Loucy (cell line): ENCODE measurements at regions not wholly inside any gene's neighbourhood (a gene's known extent, or its start where the extent isn't known, plus 50 kb on each side); places are given as distances from the start of the nearest gene placed in this dataset.

Experiments
- H2AFZ ChIP-seq: fragments of 200-600 bp; sonication (generic); 2 replicates; pipeline ENCODE4 v1.6.0; 2016; ENCODE audit warnings: antibody characterized with exemption, mild to moderate bottlenecking, low read length, moderate library complexity
- H3F3A ChIP-seq: fragments of 200-600 bp; 2 replicates; pipeline ENCODE4 v1.6.0; 2016; ENCODE audit warnings: antibody characterized with exemption, low read depth, mild to moderate bottlenecking
- H3K27me3 ChIP-seq: fragments of 200-600 bp; sonication (generic); 2 replicates; pipeline ENCODE4 v1.6.1; 2014; ENCODE audit warnings: low read length, mild to moderate bottlenecking; ENCODE audit not compliant: insufficient read depth, poor library complexity, severe bottlenecking
- H3K36me3 ChIP-seq: fragments of 200-600 bp; sonication (generic); 2 replicates; pipeline ENCODE4 v1.6.1; 2016; ENCODE audit warnings: low read length; ENCODE audit not compliant: insufficient read depth
- H3K4me1 ChIP-seq: fragments of 200-600 bp; sonication (generic); 2 replicates; pipeline ENCODE4 v1.5.1; 2014; ENCODE audit warnings: low read length, mild to moderate bottlenecking; ENCODE audit not compliant: insufficient read depth, poor library complexity, severe bottlenecking
- H3K4me2 ChIP-seq: fragments of 200-600 bp; sonication (generic); 2 replicates; pipeline ENCODE4 v1.6.0; 2014; ENCODE audit warnings: antibody characterized with exemption, low read length, low read depth, mild to moderate bottlenecking; ENCODE audit not compliant: poor library complexity, severe bottlenecking
- H3K4me3 ChIP-seq: fragments of 200-600 bp; sonication (generic); 2 replicates; pipeline ENCODE4 v1.5.1; 2014; ENCODE audit warnings: low read length, mild to moderate bottlenecking, mixed read lengths; ENCODE audit not compliant: poor library complexity, severe bottlenecking
- H3K79me2 ChIP-seq: fragments of 200-600 bp; sonication (generic); 2 replicates; pipeline ENCODE4 v1.6.1; 2014; ENCODE audit warnings: low read length; ENCODE audit not compliant: insufficient read depth
- H3K9ac ChIP-seq: fragments of 200-600 bp; sonication (generic); 2 replicates; pipeline ENCODE4 v1.6.0; 2014; ENCODE audit warnings: mild to moderate bottlenecking, low read depth, low read length, moderate library complexity; ENCODE audit not compliant: poor library complexity, severe bottlenecking
- H3K9me2 ChIP-seq: fragments of 200-600 bp; sonication (generic); replicated peaks from 2 replicates; pipeline ENCODE4 v1.6.1; 2016; ENCODE audit warnings: low read depth, low read length, mixed read lengths
- H3K9me3 ChIP-seq: fragments of 200-600 bp; sonication (generic); 2 replicates; pipeline ENCODE4 v1.6.1; 2014; ENCODE audit warnings: mild to moderate bottlenecking, antibody characterized with exemption, low read length, low read depth; ENCODE audit not compliant: insufficient read depth
- H4K20me1 ChIP-seq: fragments of 200-600 bp; sonication (generic); 2 replicates; pipeline ENCODE4 v1.6.0; 2014; ENCODE audit warnings: antibody characterized with exemption, low read length, mild to moderate bottlenecking; ENCODE audit not compliant: insufficient read depth, poor library complexity, severe bottlenecking
- EZH2phosphoT487 ChIP-seq: fragments of 200-600 bp; IDR thresholded peaks from 2 replicates; pipeline ENCODE4 v1.6.1; 2018; ENCODE audit warnings: antibody characterized with exemption, mild to moderate bottlenecking, moderate library complexity, borderline replicate concordance
- TF ChIP-seq, protein P1 (sequence below): fragments of 200-600 bp; sonication (generic); conservative IDR thresholded peaks from 2 replicates; pipeline ENCODE4 v1.5.1; 2014; ENCODE audit warnings: mild to moderate bottlenecking, antibody characterized with exemption, low read length

DNA sequence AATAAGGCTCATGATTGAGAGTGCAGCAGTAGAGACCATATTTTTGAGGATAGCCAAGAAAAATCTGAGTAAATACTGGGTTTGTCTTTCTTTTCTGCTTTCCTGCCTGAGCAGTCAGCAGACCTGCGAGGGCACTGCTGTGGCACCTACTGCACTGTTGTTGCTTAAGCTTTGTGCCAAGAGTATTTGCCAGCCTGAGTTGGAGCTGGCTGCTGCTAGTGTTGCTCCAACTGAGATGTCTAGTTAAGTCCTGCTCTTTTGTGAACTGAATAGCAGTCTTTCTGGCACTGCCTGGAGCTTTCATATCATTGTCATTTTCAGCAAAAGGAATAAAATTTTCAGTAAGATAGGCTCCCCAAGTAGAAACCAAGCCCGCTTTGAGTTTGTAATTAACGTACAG lies 214.5 kb upstream of the P2RY1 start:
- Histone ChIP-seq H4K20me1 (no peaks in the 10 kb centered on the region), H3K4me1 (peaks cover 19% of the 10 kb centered on the region), H2AFZ (no peak overlapping the region), H3F3A (no peaks in the 10 kb centered on the region), H3K36me3 (no peaks in the 10 kb centered on the region), H3K4me3 (no peak overlapping the region), H3K9me3 (no peaks in the 10 kb centered on the region), H3K4me2 (no peak overlapping the region), H3K9me2 (no peaks in the 10 kb centered on the region), H3K9ac (no peak overlapping the region), H3K79me2 (no peaks in the 10 kb centered on the region), H3K27me3 (no peaks in the 10 kb centered on the region)
- TF ChIP-seq, protein P1, sequence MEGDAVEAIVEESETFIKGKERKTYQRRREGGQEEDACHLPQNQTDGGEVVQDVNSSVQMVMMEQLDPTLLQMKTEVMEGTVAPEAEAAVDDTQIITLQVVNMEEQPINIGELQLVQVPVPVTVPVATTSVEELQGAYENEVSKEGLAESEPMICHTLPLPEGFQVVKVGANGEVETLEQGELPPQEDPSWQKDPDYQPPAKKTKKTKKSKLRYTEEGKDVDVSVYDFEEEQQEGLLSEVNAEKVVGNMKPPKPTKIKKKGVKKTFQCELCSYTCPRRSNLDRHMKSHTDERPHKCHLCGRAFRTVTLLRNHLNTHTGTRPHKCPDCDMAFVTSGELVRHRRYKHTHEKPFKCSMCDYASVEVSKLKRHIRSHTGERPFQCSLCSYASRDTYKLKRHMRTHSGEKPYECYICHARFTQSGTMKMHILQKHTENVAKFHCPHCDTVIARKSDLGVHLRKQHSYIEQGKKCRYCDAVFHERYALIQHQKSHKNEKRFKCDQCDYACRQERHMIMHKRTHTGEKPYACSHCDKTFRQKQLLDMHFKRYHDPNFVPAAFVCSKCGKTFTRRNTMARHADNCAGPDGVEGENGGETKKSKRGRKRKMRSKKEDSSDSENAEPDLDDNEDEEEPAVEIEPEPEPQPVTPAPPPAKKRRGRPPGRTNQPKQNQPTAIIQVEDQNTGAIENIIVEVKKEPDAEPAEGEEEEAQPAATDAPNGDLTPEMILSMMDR = no peak
- no peak for TF ChIP-seq EZH2phosphoT487

DNA sequence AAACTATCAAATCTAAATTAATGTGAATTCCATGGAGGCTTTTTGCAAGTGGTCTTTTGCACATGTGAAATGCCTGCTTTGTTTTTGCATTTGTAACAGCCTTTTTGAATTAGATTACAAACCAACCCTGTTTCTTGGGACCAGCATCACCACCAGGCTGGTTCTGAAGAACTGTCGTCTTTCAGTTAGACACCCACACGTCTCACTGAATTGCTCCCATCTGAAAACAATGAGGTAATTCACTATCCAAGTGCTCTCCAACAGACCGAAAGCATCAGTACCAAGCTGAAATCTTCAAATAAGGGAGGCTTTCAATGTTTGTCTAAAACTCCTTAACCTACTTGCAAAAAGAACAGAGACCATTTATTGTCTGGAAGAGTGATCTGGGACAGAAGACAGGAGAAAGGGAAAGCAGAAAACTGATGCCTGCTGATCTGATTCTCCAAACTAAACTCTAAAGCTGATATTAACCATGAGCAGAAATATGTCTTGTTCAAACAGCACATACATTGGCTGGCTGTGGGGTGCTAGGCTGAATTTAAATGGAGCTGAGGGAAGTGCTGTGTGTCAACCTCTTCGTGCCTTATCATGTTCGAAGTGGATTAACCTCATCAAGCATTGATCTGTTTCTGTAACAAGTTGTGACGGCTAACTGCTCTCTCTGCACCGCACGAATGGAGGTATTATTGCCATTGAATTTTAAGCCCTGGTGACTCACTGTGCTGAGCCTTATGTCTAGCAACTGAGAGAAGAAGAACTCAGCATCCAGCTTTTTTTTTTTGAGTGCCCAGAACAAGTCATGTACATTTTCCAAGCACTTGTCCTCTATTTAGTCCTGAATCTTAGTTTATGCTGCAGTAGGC lies 213.7 kb upstream of the P2RY1 start:
- Histone ChIP-seq H3K27me3 (no peaks in the 10 kb centered on the region), H3F3A (no peaks in the 10 kb centered on the region), H3K4me1 (peaks cover 21% of the 10 kb centered on the region), H3K9me2 (no peaks in the 10 kb centered on the region), H3K4me2 (no peak overlapping the region), H3K9ac (no peak overlapping the region), H3K9me3 (no peaks in the 10 kb centered on the region), H4K20me1 (no peaks in the 10 kb centered on the region), H3K79me2 (no peaks in the 10 kb centered on the region), H3K36me3 (no peaks in the 10 kb centered on the region), H2AFZ (no peak overlapping the region), H3K4me3 (no peak overlapping the region)
- TF ChIP-seq, protein P1 = no peak
- TF ChIP-seq EZH2phosphoT487 = no peak

DNA sequence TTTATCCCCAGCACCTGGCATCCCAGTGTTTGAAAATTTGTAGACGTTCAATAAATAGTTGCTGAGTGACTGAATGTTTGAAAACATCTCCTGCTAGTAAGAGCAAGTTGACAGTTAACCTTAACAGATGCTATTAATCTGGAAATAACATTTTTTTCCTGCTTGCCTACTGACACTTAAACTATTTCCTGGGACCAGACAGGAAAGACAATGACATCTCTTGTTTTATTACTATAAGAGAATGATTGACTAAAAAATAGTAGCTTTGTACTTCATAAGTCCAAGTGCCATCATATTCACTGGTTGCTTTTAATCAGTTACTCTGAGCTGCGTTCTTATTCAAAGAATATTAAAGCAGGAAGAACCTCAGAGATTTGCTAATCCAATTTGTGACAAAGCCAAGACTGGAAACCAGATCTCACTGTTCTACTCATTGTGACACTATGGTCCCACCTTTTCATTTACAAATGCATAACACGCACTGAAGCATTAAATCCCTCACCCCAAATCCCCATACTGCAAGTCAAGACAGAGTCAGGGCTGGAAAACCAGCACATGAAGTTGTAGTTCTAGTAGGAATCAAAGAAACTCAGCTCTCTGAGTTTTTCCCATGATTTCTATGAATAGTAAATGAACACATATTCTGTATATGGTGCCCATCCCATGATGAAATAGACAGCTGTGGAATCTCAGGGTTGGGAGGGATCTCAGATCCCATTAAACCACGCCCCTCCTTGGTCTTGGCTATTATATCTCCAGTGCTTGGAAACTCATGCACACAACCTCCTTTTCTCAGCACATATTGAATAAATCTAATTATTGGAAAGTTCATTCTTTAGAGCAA lies 212.7 kb upstream of the P2RY1 start:
- Histone ChIP-seq H4K20me1 (no peaks in the 10 kb centered on the region), H3K9me3 (no peaks in the 10 kb centered on the region), H3F3A (no peaks in the 10 kb centered on the region), H3K27me3 (no peaks in the 10 kb centered on the region), H2AFZ (no peak overlapping the region), H3K79me2 (no peaks in the 10 kb centered on the region), H3K36me3 (no peaks in the 10 kb centered on the region), H3K9me2 (no peaks in the 10 kb centered on the region), H3K9ac (no peak overlapping the region), H3K4me1 (peaks cover 24% of the 10 kb centered on the region), H3K4me3 (no peak overlapping the region), H3K4me2 (no peak overlapping the region)
- TF ChIP-seq, protein P1 = no peak
- no peak for TF ChIP-seq EZH2phosphoT487
